ENCODE measurements at regions not wholly inside any gene's neighbourhood (a gene's known extent, or its start where the extent isn't known, plus 50 kb on each side); places are given as distances from the start of the nearest gene placed in this dataset.

GRCh38 chr2:121897335-121897970 is 142.0 kb downstream of the TSN start:
- DNase-seq (ENCODE audit: low read depth) = no peak

- no peak for DNase-seq (ENCODE audit: low read depth)
Observed at GRCh38 chr2:121898483-121898882, 143.0 kb downstream of the TSN start.

- no peak for DNase-seq (ENCODE audit: low read depth)
Observed at GRCh38 chr2:121900391-121900790, 144.9 kb downstream of the TSN start.

GRCh38 chr2:121902171-121902591 is 146.7 kb downstream of the TSN start:
- DNase-seq (ENCODE audit: low read depth) = no peak

GRCh38 chr2:121902616-121903015 is 147.2 kb downstream of the TSN start:
- no peak for DNase-seq (ENCODE audit: low read depth)

GRCh38 chr2:121903037-121903689 is 147.7 kb downstream of the TSN start:
- DNase-seq (ENCODE audit: low read depth) = no peak

GRCh38 chr2:121904656-121905055 is 149.2 kb downstream of the TSN start:
- DNase-seq (ENCODE audit: low read depth) = no peak

GRCh38 chr2:121905201-121905600 is 149.8 kb downstream of the TSN start:
- DNase-seq (ENCODE audit: low read depth) = no peak

- DNase-seq (ENCODE audit: low read depth) = no peak
Observed at GRCh38 chr2:121906170-121906569, 150.7 kb downstream of the TSN start.

- no peak for DNase-seq (ENCODE audit: low read depth)
Observed at GRCh38 chr2:121907928-121908327, 152.5 kb downstream of the TSN start.

GRCh38 chr2:121910139-121910538 is 154.7 kb downstream of the TSN start:
- DNase-seq (ENCODE audit: low read depth) = no peak

GRCh38 chr2:121911036-121911435 is 155.6 kb downstream of the TSN start:
- DNase-seq (ENCODE audit: low read depth) = no peak

- no peak for DNase-seq (ENCODE audit: low read depth)
Observed at GRCh38 chr2:121917143-121917542, 161.7 kb downstream of the TSN start.

- DNase-seq (ENCODE audit: low read depth) = no peak
Observed at GRCh38 chr2:121918231-121918630, 162.8 kb downstream of the TSN start.

GRCh38 chr2:121919803-121920202 is 164.4 kb downstream of the TSN start:
- DNase-seq (ENCODE audit: low read depth) = no peak

- no peak for DNase-seq (ENCODE audit: low read depth)
Observed at GRCh38 chr2:121925466-121925865, 170.0 kb downstream of the TSN start.

- DNase-seq (ENCODE audit: low read depth) = no peak
Observed at GRCh38 chr2:121943285-121943684, 187.8 kb downstream of the TSN start.

- peak; percentile 21 for DNase-seq (ENCODE audit: low read depth)
Observed at GRCh38 chr2:121944072-121944831, 188.8 kb downstream of the TSN start.

- DNase-seq (ENCODE audit: low read depth) = no peak
Observed at GRCh38 chr2:121947674-121948073, 192.2 kb downstream of the TSN start.

GRCh38 chr2:121949271-121949670 is 193.8 kb downstream of the TSN start:
- DNase-seq (ENCODE audit: low read depth) = no peak

GRCh38 chr2:121955426-121955825 is 200.0 kb downstream of the TSN start:
- DNase-seq (ENCODE audit: low read depth) = no peak

- no peak for DNase-seq (ENCODE audit: low read depth)
Observed at GRCh38 chr2:121955872-121956271, 200.4 kb downstream of the TSN start.

GRCh38 chr2:121960251-121960650 is 204.8 kb downstream of the TSN start:
- DNase-seq (ENCODE audit: low read depth) = no peak

All from LHCN-M2 (cell line).